Upper lobe of right lung (tissue), 1 donor: ENCODE measurements at regions not wholly inside any gene's neighbourhood (a gene's known extent, or its start where the extent isn't known, plus 50 kb on each side); places are given as distances from the start of the nearest gene placed in this dataset.

Source experiments
- ATAC-seq: fragments of 200-7000 bp; cut with Tn5 transposase; one replicate; pipeline ENCODE4 v1.9.1; 2020; ENCODE audit warnings: mild to moderate bottlenecking, moderate library complexity
- DNase-seq: peaks from one replicate; pipeline ENCODE4 v3.0.0-alpha.2; 2020
- H3K27ac ChIP-seq: fragments of 200-600 bp; one replicate; pipeline ENCODE4 v1.8.0; 2022
- H3K27me3 ChIP-seq: fragments of 200-600 bp; one replicate; pipeline ENCODE4 v1.8.0; 2022; ENCODE audit warnings: mild to moderate bottlenecking
- H3K36me3 ChIP-seq: fragments of 200-600 bp; one replicate; pipeline ENCODE4 v1.8.0; 2022
- H3K4me1 ChIP-seq: fragments of 200-600 bp; one replicate; pipeline ENCODE4 v1.8.0; 2022
- H3K4me3 ChIP-seq: fragments of 200-600 bp; one replicate; pipeline ENCODE4 v1.8.0; 2022; ENCODE audit warnings: mild to moderate bottlenecking
- H3K9me3 ChIP-seq: fragments of 200-600 bp; one replicate; pipeline ENCODE4 v1.8.0; 2022
- CTCF ChIP-seq: fragments of 200-600 bp; IDR thresholded peaks from one replicate; pipeline ENCODE4 v1.8.0; 2022; ENCODE audit warnings: antibody characterized with exemption
- intact Hi-C: fragments of 100-400 bp; cut with DNase I; formaldehyde crosslinking; loops from one replicate; pipeline ENCODE4 v1.11.0; 2022
- donor health status: DM: no; HTN: yes; CAD: no; lungs with severe emphysema.

- intact Hi-C loops = no loop called here
- H3K4me1 ChIP-seq = no peaks in the 10 kb centered on the region
- DNase-seq = no peak
- H3K36me3 ChIP-seq = no peaks in the 10 kb centered on the region
- no peak for TF ChIP-seq CTCF
- H3K27me3 ChIP-seq = no peaks in the 10 kb centered on the region
- H3K4me3 ChIP-seq = no peak overlapping the region
- no peak for ATAC-seq
- no peaks in the 10 kb centered on the region for H3K9me3 ChIP-seq
- no peak overlapping the region for H3K27ac ChIP-seq
Measured at GRCh38 chr2:103355287-103355686, 593.5 kb downstream of the TMEM182 start.

- intact Hi-C loops = no loop called here
- H3K36me3 ChIP-seq = no peaks in the 10 kb centered on the region
- no peak overlapping the region for H3K27ac ChIP-seq
- H3K9me3 ChIP-seq = no peaks in the 10 kb centered on the region
- H3K27me3 ChIP-seq = no peaks in the 10 kb centered on the region
- H3K4me3 ChIP-seq = no peak overlapping the region
- no peak for TF ChIP-seq CTCF
- no peaks in the 10 kb centered on the region for H3K4me1 ChIP-seq
- ATAC-seq (no peak), DNase-seq (no peak)
Measured at GRCh38 chr2:103361712-103362111, 599.9 kb downstream of the TMEM182 start.

- Histone ChIP-seq H3K4me1 (no peaks in the 10 kb centered on the region), H3K36me3 (no peaks in the 10 kb centered on the region), H3K27me3 (no peaks in the 10 kb centered on the region), H3K27ac (no peak overlapping the region), H3K9me3 (no peaks in the 10 kb centered on the region), H3K4me3 (no peak overlapping the region)
- TF ChIP-seq CTCF = no peak
- intact Hi-C loops = no loop called here
- ATAC-seq (no peak), DNase-seq (no peak)
Measured at GRCh38 chr2:103363639-103364038, 601.8 kb downstream of the TMEM182 start.

- no peaks in the 10 kb centered on the region for H3K9me3 ChIP-seq
- H3K4me3 ChIP-seq = no peak overlapping the region
- no peak for DNase-seq
- ATAC-seq = no peak
- H3K36me3 ChIP-seq = no peaks in the 10 kb centered on the region
- H3K4me1 ChIP-seq = no peaks in the 10 kb centered on the region
- no peak overlapping the region for H3K27ac ChIP-seq
- intact Hi-C loops = no loop called here
- TF ChIP-seq CTCF = no peak
- no peaks in the 10 kb centered on the region for H3K27me3 ChIP-seq
Measured at GRCh38 chr2:103364177-103364576, 602.3 kb downstream of the TMEM182 start.

GRCh38 chr2:103365071-103365470 lies 603.2 kb downstream of the TMEM182 start:
- Histone ChIP-seq H3K4me3 (no peak overlapping the region), H3K36me3 (no peaks in the 10 kb centered on the region), H3K27me3 (no peaks in the 10 kb centered on the region), H3K4me1 (no peaks in the 10 kb centered on the region), H3K9me3 (no peaks in the 10 kb centered on the region), H3K27ac (no peak overlapping the region)
- intact Hi-C loops = no loop called here
- DNase-seq (no peak), ATAC-seq (no peak)
- TF ChIP-seq CTCF = no peak

- DNase-seq = no peak
- no peak for ATAC-seq
- intact Hi-C loops = no loop called here
Measured at GRCh38 chr2:103367877-103368276, 606.0 kb downstream of the TMEM182 start.

More at GRCh38 chr2:103367877-103368276, 606.0 kb downstream of the TMEM182 start:
- H3K9me3 ChIP-seq = no peaks in the 10 kb centered on the region
- H3K27ac ChIP-seq = no peak overlapping the region
- no peaks in the 10 kb centered on the region for H3K4me1 ChIP-seq
- no peak for TF ChIP-seq CTCF
- no peak overlapping the region for H3K4me3 ChIP-seq
- no peaks in the 10 kb centered on the region for H3K27me3 ChIP-seq
- no peaks in the 10 kb centered on the region for H3K36me3 ChIP-seq
